ENCODE measurements at regions not wholly inside any gene's neighbourhood (a gene's known extent, or its start where the extent isn't known, plus 50 kb on each side); places are given as distances from the start of the nearest gene placed in this dataset.
"Not testable (repeated sequence)": the region's sequence is repeated elsewhere in the genome, so short reads cannot be mapped to it uniquely, and the experiment has no call there.

- not testable (repeated sequence) for TF ChIP-seq POLR2AphosphoS5, CTCF (IDR thresholded peaks at IDR 0.05)
Observed at GRCh38 chr14:106355881-106356642, 829.7 kb downstream of the TMEM121 start.
